Common myeloid progenitor, CD34-positive (primary cell): ENCODE measurements at regions not wholly inside any gene's neighbourhood (a gene's known extent, or its start where the extent isn't known, plus 50 kb on each side); places are given as distances from the start of the nearest gene placed in this dataset.
"Not testable (repeated sequence)": the region's sequence is repeated elsewhere in the genome, so short reads cannot be mapped to it uniquely, and the experiment has no call there.

Experiments
- CTCF ChIA-PET: fragments of 350-600 bp; sonication (Branson Sonifier 250); formaldehyde crosslinking; loops from one replicate; lab custom pipeline; 2021; ENCODE audit warnings: antibody characterized with exemption; lab: Charles Lee
- POLR2A ChIA-PET: fragments of 350-600 bp; sonication (Branson Sonifier 250); formaldehyde crosslinking; loops from one replicate; lab custom pipeline; 2021; ENCODE audit warnings: antibody characterized with exemption; lab: Charles Lee
- DNase-seq, 3 donors: peaks; one replicate each; pipeline versions ENCODE4 v3.0.0 to v3.0.0-alpha.2; 2013
- H3K27ac ChIP-seq, 2 experiments: 1 replicate in 1 of 2; 2 replicates in 1 of 2; pipeline ENCODE4 v1.7.0; 2013; ENCODE audit warnings: inconsistent platforms in 2 of 2, low read length in 2 of 2, mild to moderate bottlenecking in 2 of 2, low read depth in 1 of 2, moderate library complexity in 1 of 2; ENCODE audit not compliant: severe bottlenecking in 2 of 2, insufficient read depth in 1 of 2, poor library complexity in 1 of 2
- H3K27me3 ChIP-seq, 5 experiments: replicated peaks in 2 of 5; 1 replicate in 3 of 5; 2 replicates in 2 of 5; pipeline versions ENCODE4 v1.6.1 to v1.7.0; 2013; ENCODE audit warnings: low read length in 4 of 5, mild to moderate bottlenecking in 2 of 5, moderate library complexity in 2 of 5, inconsistent platforms in 1 of 5; ENCODE audit not compliant: insufficient read depth in 5 of 5, control insufficient read depth in 4 of 5
- H3K36me3 ChIP-seq, 4 experiments: 1 replicate in 2 of 4; 2 replicates in 2 of 4; pipeline versions ENCODE4 v1.6.1 to v1.7.0; 2013; ENCODE audit warnings: low read length in 3 of 4, control low read depth in 1 of 4, mild to moderate bottlenecking in 1 of 4; ENCODE audit not compliant: control insufficient read depth in 4 of 4, insufficient read depth in 4 of 4
- H3K4me1 ChIP-seq, 4 experiments: 1 replicate in 3 of 4; 2 replicates in 1 of 4; pipeline versions ENCODE4 v1.6.1 to v1.7.1; 2013; ENCODE audit warnings: low read length in 3 of 4, mild to moderate bottlenecking in 3 of 4, control low read depth in 1 of 4, inconsistent platforms in 1 of 4, moderate library complexity in 1 of 4; ENCODE audit not compliant: control insufficient read depth in 4 of 4, insufficient read depth in 4 of 4; ENCODE audit errors: control extremely low read depth in 1 of 4
- H3K4me3 ChIP-seq, 7 experiments: 1 replicate in 4 of 7; 2 replicates in 3 of 7; pipeline versions ENCODE4 v1.5.1 to v1.7.0; 2013; ENCODE audit warnings: mild to moderate bottlenecking in 7 of 7, low read length in 6 of 7, moderate library complexity in 6 of 7, inconsistent platforms in 2 of 7, low read depth in 2 of 7, control low read depth in 1 of 7; ENCODE audit not compliant: insufficient read depth in 4 of 7, control insufficient read depth in 1 of 7; ENCODE audit errors: extremely low read depth in 1 of 7
- H3K9me3 ChIP-seq, 5 experiments: 1 replicate in 4 of 5; 2 replicates in 1 of 5; pipeline versions ENCODE4 v1.6.1 to v1.7.1; 2013; ENCODE audit warnings: low read length in 4 of 5, mild to moderate bottlenecking in 2 of 5, inconsistent platforms in 1 of 5, low read depth in 1 of 5, moderate library complexity in 1 of 5; ENCODE audit not compliant: control insufficient read depth in 4 of 5, insufficient read depth in 2 of 5; ENCODE audit errors: control extremely low read depth in 1 of 5
- WGBS: methylation state at CpG from one replicate; pipeline ENCODE4 v1.1.5; 2013; ENCODE audit not compliant: insufficient coverage; 5-methylcytosine and 5-hydroxymethylcytosine counted together

DNA sequence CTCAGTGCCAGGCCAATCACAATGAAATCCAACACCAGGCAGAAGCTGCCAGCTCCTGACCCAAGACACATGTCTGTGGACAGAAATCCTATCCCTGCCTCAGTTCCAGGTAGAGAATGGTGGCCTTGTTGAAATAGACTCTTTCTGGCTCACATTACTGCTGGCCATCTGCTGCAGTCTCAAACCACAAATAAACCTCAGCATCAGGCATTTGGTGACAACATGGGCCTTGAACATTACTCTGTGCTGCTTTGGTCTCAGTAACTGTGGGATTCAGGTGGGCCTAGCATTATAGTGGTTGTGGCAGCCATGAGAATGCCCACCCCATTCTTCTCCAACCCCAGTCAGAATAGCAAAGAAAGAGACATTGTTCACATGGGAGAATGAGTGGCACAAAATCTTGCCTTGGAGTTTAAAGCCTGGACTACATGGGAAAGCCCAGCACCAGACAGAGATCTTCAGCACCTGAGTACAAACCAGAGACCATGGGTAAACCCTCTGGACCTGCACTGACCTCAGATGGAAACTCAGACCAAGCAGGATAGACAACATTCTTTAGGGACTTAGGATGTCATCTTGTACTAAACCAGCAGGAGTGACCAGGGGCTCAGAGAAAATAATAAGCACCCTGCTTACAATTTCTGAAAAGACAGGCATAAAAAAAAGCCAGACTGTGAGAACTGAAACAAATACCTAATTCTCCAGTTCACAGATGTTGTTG is 50.4 kb upstream of the TRAM1L1 start:
- no peak overlapping the region for H3K4me3 ChIP-seq
- H3K9me3 ChIP-seq: peaks cover 0 to 3% (median 0%) of the 10 kb centered on the region in 5 experiments
- no peaks in the 10 kb centered on the region for H3K4me1 ChIP-seq
- no peak for DNase-seq
- H3K27ac ChIP-seq: no peak overlapping the region
- no peaks in the 10 kb centered on the region for H3K27me3 ChIP-seq
- H3K36me3 ChIP-seq: no peaks in the 10 kb centered on the region
- CTCF ChIA-PET: no interaction called here
- POLR2A ChIA-PET: no interaction called here

GRCh38 chr4:117137145-117137544 is 51.8 kb upstream of the TRAM1L1 start:
- H3K27me3 ChIP-seq: no peaks in the 10 kb centered on the region
- peaks cover 0 to 3% (median 0%) of the 10 kb centered on the region in 5 experiments for H3K9me3 ChIP-seq
- H3K27ac ChIP-seq: no peak overlapping the region
- no peaks in the 10 kb centered on the region for H3K36me3 ChIP-seq
- H3K4me1 ChIP-seq: no peaks in the 10 kb centered on the region
- CTCF ChIA-PET: no interaction called here
- no peak overlapping the region for H3K4me3 ChIP-seq
- POLR2A ChIA-PET: no interaction called here
- no CpG with 5 or more reads among the region's 2 CpGs for WGBS
- DNase-seq: no peak

DNA sequence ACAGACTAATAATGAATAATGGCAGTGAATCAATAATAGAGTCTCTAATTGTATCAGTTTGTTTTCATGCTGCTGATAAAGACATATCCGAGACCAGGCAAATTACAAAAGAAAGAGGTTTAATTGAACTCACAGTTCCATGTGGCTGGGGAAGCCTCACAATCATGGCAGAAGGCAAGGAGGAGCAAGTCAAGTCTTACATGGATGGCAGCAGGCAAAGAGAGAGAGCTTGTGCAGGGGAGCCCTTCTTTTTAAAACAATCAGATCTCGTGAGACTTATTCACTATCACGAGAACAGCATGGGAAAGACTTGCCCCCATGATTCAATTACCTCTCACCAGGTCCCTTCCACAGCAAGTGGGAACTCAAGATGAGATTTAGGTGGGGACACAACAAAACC is 53.4 kb upstream of the TRAM1L1 start:
- DNase-seq, H3K36me3 ChIP-seq, CTCF ChIA-PET, H3K4me3 ChIP-seq, H3K4me1 ChIP-seq, H3K27ac ChIP-seq, H3K27me3 ChIP-seq, POLR2A ChIA-PET, H3K9me3 ChIP-seq: not testable (repeated sequence)
- 100% methylated on average over 2 of the region's 3 CpGs for WGBS

- no peak for DNase-seq
- peaks cover 0 to 3% (median 0%) of the 10 kb centered on the region in 5 experiments for H3K9me3 ChIP-seq
- H3K4me3 ChIP-seq: no peak overlapping the region
- ChIA-PET POLR2A (no interaction called here), CTCF (no interaction called here)
- 98% methylated on average over 6 of the region's 6 CpGs for WGBS
- H3K4me1 ChIP-seq: no peaks in the 10 kb centered on the region
- no peak overlapping the region for H3K27ac ChIP-seq
- H3K36me3 ChIP-seq: no peaks in the 10 kb centered on the region
- no peaks in the 10 kb centered on the region for H3K27me3 ChIP-seq
These were observed 68.9 kb upstream of the TRAM1L1 start for GRCh38 chr4:117154251-117154650.

GRCh38 chr4:117156806-117157205 is 71.4 kb upstream of the TRAM1L1 start:
- H3K36me3 ChIP-seq: no peaks in the 10 kb centered on the region
- ChIA-PET CTCF (no interaction called here), POLR2A (no interaction called here)
- no peak overlapping the region for H3K27ac ChIP-seq
- H3K4me3 ChIP-seq: no peak overlapping the region
- DNase-seq: no peak
- no peaks in the 10 kb centered on the region for H3K9me3 ChIP-seq
- no peaks in the 10 kb centered on the region for H3K4me1 ChIP-seq
- no peaks in the 10 kb centered on the region for H3K27me3 ChIP-seq
- WGBS: 69% methylated on average over 2 of the region's 2 CpGs

- no peaks in the 10 kb centered on the region for H3K4me1 ChIP-seq
- ChIA-PET POLR2A (no interaction called here), CTCF (no interaction called here)
- H3K27me3 ChIP-seq: no peaks in the 10 kb centered on the region
- H3K9me3 ChIP-seq: no peaks in the 10 kb centered on the region
- no peak overlapping the region for H3K4me3 ChIP-seq
- no peak for DNase-seq
- H3K36me3 ChIP-seq: no peaks in the 10 kb centered on the region
- H3K27ac ChIP-seq: no peak overlapping the region
These were observed 72.0 kb upstream of the TRAM1L1 start for GRCh38 chr4:117157360-117157759.

- DNase-seq: no peak
- H3K27ac ChIP-seq: no peak overlapping the region
- WGBS: 100% methylated on average over 1 of the region's 3 CpGs
- ChIA-PET POLR2A (no interaction called here), CTCF (no interaction called here)
- H3K36me3 ChIP-seq: no peaks in the 10 kb centered on the region
- H3K9me3 ChIP-seq: no peaks in the 10 kb centered on the region
- no peaks in the 10 kb centered on the region for H3K27me3 ChIP-seq
- H3K4me3 ChIP-seq: no peak overlapping the region
- no peaks in the 10 kb centered on the region for H3K4me1 ChIP-seq
These were observed 77.6 kb upstream of the TRAM1L1 start for GRCh38 chr4:117162976-117163375.
